ENCODE measurements at regions not wholly inside any gene's neighbourhood (a gene's known extent, or its start where the extent isn't known, plus 50 kb on each side); places are given as distances from the start of the nearest gene placed in this dataset.

DNA sequence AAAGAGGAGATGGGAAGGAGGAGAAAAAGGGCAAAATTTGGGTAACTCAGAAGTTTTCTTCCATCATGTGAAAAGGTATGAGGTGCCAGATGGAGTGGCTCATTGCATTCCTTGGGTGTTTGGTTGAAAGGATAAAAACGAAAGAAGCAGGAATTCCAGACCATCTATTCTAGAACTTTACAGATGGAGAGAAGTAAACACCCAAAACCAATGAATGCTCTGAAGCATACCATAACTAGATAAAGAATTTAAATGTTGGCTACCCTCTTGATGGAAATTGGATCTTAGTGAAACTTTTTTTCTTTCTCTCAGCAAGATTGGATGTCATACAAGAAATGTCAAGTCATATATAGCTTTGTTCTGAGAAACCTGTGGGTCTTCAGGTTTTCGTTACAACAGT is 175.6 kb upstream of the FAR2 start:
- H3K36me3 Mint-ChIP-seq (ENCODE audit: low read depth): no peaks in the 10 kb centered on the region
- H3K4me3 Mint-ChIP-seq: no peak overlapping the region
- peaks cover 19% of the 10 kb centered on the region for H3K4me1 Mint-ChIP-seq
- H3K27me3 Mint-ChIP-seq (ENCODE audit: low read depth): no peaks in the 10 kb centered on the region
- H3K9me3 Mint-ChIP-seq: peaks cover 2% of the 10 kb centered on the region
- H3K27ac Mint-ChIP-seq: peak overlapping the region in 2 of 3 experiments; percentile 46 to 64
- TF ChIP-seq CTCF (IDR thresholded peaks at IDR 0.05; ENCODE audit: unreplicated experiment in 3 of 3): no peak

DNA sequence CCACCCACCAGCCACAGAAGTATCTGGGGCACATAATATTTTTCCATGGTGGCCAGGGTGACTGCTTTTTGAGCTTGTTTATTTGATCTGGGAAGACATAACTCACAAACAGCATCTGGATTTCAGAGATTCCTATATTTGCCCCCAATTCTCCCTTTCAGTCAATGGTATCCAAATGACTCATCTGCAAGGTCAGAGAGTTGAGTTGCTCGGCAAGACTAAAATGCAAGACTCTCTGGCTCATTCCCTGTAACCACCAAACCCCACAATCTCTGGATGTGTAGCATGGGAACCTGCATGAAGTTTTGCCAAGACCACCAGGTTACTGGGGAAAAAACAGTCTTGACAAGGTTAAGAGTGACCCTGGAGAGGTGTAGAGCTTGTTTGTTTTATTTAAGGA is 174.9 kb upstream of the FAR2 start:
- Mint-ChIP-seq H3K4me1 (peaks cover 18% of the 10 kb centered on the region), H3K27me3 (ENCODE audit: low read depth) (no peaks in the 10 kb centered on the region), H3K36me3 (ENCODE audit: low read depth) (no peaks in the 10 kb centered on the region), H3K27ac (peak overlapping the region in 2 of 3 experiments; percentile 46 to 64), H3K9me3 (peaks cover 2% of the 10 kb centered on the region), H3K4me3 (no peak overlapping the region)
- no peak for TF ChIP-seq CTCF (IDR thresholded peaks at IDR 0.05; ENCODE audit: unreplicated experiment in 3 of 3)

DNA sequence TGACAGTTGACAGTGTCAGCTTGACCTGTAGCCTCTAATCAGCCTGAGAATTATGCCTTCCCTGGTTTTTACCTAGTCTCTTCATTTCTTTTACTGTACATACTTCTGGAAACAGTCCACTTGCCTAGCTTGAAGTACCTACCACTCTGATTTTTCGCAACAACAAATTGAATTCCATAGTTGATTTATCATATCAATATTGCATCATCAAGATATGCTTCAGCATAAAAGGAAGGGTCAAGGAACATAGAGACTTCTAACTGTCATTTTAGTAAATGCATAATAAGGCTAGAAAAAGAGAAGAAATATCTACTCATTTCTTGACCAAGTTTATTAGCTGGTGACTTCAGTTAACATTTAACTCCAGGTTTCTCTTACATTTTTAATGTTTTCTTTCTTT is 174.2 kb upstream of the FAR2 start:
- peaks cover 2% of the 10 kb centered on the region for H3K9me3 Mint-ChIP-seq
- H3K4me3 Mint-ChIP-seq: no peak overlapping the region
- H3K27me3 Mint-ChIP-seq (ENCODE audit: low read depth): no peaks in the 10 kb centered on the region
- TF ChIP-seq CTCF (IDR thresholded peaks at IDR 0.05; ENCODE audit: unreplicated experiment in 3 of 3): no peak
- H3K27ac Mint-ChIP-seq: no peak overlapping the region
- H3K4me1 Mint-ChIP-seq: peaks cover 18% of the 10 kb centered on the region
- H3K36me3 Mint-ChIP-seq (ENCODE audit: low read depth): no peaks in the 10 kb centered on the region

DNA sequence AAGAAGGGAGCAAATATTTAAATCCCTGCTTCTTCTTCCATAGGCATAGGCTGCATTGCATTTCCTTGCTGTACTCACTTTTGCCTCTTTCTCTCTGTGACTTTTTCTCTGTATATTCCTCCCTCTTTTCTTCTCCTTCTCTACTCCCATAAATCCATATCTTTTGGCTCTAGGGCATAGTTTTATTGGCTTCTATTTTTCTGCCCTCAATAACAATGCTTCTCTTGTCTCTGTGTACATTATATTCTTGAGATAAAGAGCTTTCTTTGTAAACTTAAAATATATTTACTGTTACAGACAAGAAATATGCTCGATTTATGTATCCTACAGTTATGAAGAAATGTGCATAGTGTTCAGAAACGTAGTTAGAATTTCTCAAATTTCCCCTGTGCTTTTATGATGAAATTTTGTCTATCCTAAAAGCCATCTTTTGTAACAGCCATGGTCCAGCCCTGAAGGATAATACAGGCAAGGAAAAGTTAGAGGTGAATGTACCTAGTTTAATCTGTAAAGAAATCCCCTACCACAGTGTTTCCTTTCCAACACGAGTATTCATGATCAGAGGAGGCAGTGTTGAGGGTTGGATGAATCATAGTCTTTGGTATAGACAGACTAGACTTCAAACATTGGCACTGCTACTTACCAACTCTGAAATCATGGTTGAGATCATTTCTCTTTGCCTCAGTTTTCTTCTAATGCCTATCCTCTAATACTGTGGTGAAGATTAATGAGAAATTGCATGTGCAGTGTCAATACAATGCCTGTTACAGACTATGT is 173.3 kb upstream of the FAR2 start:
- no peak for TF ChIP-seq CTCF (IDR thresholded peaks at IDR 0.05; ENCODE audit: unreplicated experiment in 3 of 3)
- Mint-ChIP-seq H3K4me1 (peaks cover 18% of the 10 kb centered on the region), H3K36me3 (ENCODE audit: low read depth) (no peaks in the 10 kb centered on the region), H3K9me3 (peaks cover 2% of the 10 kb centered on the region), H3K27me3 (ENCODE audit: low read depth) (no peaks in the 10 kb centered on the region), H3K4me3 (no peak overlapping the region), H3K27ac (peak overlapping the region; percentile 0 to 58 (median 43))

- Mint-ChIP-seq H3K4me3 (no peak overlapping the region), H3K36me3 (ENCODE audit: low read depth) (no peaks in the 10 kb centered on the region), H3K27ac (no peak overlapping the region), H3K4me1 (peaks cover 4% of the 10 kb centered on the region), H3K9me3 (peaks cover 2% of the 10 kb centered on the region), H3K27me3 (ENCODE audit: low read depth) (no peaks in the 10 kb centered on the region)
- no peak for TF ChIP-seq CTCF (IDR thresholded peaks at IDR 0.05; ENCODE audit: unreplicated experiment in 3 of 3)
These were observed 168.6 kb upstream of the FAR2 start for GRCh38 chr12:28980436-28980835.

Data from nephron (organoid).